ENCODE measurements at regions not wholly inside any gene's neighbourhood (a gene's known extent, or its start where the extent isn't known, plus 50 kb on each side); places are given as distances from the start of the nearest gene placed in this dataset.

DNA sequence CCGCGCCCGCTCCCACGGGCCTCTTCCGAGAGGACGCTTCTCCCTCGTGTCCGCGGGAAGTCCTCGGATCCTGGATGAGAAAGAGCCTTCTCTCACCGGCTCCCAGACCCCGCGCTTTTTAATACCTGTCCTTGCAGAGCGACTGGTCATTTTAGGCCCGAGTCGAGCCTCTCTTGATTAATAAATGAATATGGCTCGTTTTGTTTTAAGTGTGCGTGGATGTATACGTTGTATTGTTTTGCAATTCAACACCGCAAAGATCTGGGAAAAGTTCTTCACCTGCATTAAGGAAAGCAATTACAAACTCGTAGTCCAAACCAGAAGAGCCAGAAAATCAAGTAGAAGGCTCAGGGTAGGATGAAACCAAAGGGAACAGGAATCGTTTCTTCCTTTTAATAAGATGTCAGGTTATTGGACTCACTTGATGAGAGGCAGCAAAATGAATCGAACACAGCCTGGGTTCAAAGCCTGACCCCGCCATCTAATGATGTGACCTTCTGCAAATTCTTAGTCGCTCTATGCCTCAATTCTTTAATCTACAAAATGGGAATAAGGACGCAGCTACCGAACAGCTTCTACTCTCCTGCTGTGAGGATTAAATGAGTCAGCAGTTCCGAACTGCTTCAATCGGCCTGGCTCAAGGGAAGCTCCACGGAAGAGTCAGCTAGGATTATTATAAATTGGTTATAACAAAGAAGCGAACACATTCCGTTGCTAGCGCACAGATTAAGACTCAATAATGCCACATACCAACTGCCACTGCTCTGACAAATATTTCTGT is 277.8 kb upstream of the NEBL start:
- H3K27me3 Mint-ChIP-seq (ENCODE audit: low read depth): peaks cover 38% of the 10 kb centered on the region
- H3K36me3 Mint-ChIP-seq: peaks cover 5% of the 10 kb centered on the region
- peak overlapping the region; percentile 85 for H3K4me3 Mint-ChIP-seq
- no peak for DNase-seq (ENCODE audit: low spot score in 2 of 2, unreplicated experiment in 2 of 2)
- H3K27ac Mint-ChIP-seq: peak overlapping the region; percentile 92
- peaks cover 11% of the 10 kb centered on the region for H3K9me3 Mint-ChIP-seq
- TF ChIP-seq, protein P1, sequence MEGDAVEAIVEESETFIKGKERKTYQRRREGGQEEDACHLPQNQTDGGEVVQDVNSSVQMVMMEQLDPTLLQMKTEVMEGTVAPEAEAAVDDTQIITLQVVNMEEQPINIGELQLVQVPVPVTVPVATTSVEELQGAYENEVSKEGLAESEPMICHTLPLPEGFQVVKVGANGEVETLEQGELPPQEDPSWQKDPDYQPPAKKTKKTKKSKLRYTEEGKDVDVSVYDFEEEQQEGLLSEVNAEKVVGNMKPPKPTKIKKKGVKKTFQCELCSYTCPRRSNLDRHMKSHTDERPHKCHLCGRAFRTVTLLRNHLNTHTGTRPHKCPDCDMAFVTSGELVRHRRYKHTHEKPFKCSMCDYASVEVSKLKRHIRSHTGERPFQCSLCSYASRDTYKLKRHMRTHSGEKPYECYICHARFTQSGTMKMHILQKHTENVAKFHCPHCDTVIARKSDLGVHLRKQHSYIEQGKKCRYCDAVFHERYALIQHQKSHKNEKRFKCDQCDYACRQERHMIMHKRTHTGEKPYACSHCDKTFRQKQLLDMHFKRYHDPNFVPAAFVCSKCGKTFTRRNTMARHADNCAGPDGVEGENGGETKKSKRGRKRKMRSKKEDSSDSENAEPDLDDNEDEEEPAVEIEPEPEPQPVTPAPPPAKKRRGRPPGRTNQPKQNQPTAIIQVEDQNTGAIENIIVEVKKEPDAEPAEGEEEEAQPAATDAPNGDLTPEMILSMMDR (IDR thresholded peaks at IDR 0.05; ENCODE audit: unreplicated experiment): no peak
- peaks cover 20% of the 10 kb centered on the region for H3K4me1 Mint-ChIP-seq

DNA sequence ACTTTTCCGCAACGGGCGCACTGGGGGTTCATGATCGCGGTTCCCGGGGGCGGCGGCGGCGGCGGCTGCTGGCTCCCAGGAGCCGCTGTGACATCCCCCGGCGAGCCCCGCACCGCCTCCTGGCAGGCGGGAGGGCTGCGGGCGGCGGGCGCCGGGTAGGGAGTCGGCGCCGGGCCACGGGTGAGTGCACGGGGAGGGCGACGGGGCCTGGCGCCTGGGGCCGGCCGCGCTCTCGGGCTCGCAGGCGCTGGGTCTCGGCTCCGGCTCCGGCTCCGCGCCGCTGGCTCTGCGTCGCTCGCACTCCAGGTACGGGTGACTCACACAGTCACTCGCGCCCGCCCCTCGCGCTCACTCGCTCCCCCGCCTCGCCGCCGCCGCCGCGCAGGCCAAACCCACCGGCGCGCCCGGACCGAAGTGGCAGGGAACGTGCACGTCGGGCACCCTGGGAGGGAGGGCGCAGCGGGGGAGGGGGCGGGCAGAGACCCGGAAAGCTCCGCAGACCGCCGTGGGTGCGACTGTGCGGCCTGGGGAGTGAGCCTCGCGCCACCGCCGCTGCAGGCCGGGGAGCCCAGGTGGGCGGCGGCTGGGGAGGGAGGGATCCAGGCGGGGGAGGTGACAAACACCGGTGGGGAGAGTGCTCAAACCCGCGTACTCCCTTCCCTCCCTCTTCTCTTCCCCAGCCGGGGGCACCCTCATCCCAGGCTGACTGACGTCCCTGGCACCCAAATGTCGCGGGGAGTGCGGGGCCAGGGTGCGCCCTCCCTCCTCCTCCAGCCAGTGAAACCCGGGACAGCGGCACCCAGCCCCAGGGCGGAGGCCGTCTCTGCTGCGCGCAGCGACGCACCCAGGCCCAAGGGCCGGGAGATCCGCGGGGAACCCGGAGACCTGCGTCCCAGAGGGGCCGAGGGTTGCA is 276.9 kb upstream of the NEBL start:
- Mint-ChIP-seq H3K27ac (peak overlapping the region; percentile 92), H3K4me1 (peaks cover 20% of the 10 kb centered on the region), H3K4me3 (peak overlapping the region; percentile 85), H3K36me3 (no peaks in the 10 kb centered on the region), H3K9me3 (peaks cover 4% of the 10 kb centered on the region), H3K27me3 (ENCODE audit: low read depth) (peaks cover 38% of the 10 kb centered on the region)
- peak; percentile 43 to 75 for DNase-seq (ENCODE audit: low spot score in 2 of 2, unreplicated experiment in 2 of 2)
- TF ChIP-seq, protein P1 (IDR thresholded peaks at IDR 0.05; ENCODE audit: unreplicated experiment): no peak

DNA sequence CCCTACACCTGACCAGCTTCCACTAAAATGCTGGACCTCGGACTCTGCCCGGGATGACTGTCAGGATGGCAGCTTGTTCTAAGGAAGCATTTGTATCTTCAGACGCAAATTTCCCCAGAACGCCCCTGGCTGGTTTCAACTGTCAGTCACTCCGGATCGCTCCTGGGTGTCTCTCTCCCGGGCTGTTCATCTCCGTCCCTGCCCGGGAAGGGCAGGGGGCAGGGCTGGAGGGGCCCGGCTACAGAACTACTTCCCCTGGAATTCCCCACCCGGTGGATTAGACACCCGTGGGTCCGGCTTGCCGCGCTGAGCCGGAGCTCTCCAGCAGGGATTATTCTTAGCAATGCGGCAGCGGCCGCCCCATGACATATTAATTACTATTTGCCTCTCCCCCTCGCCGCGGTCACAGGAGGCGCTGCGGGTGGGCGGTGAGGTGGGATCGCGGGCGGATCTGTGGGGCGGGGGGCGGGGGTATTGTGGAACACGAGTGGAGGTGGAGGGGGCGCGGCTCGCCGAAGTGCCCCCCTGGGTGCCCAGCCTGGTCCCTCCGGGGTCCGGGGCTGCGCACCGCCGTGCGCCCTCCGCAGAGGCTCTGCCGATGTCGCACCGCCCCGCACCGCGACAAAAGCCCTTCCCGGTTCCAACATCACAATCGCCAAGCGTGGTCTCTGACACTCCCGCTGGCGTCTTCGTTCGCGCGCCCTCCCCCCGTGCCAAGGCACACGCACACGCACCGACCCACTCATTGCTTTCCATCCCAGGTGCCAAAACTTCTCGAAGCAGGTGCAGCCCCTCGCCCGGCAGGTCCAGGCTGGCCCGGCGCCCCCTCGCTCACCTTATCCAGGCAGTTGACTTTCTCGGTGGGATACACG is 276.1 kb upstream of the NEBL start:
- H3K9me3 Mint-ChIP-seq: no peaks in the 10 kb centered on the region
- peak overlapping the region; percentile 84 for H3K4me3 Mint-ChIP-seq
- TF ChIP-seq, protein P1 (IDR thresholded peaks at IDR 0.05; ENCODE audit: unreplicated experiment): no peak
- H3K4me1 Mint-ChIP-seq: peaks cover 20% of the 10 kb centered on the region
- peaks cover 38% of the 10 kb centered on the region for H3K27me3 Mint-ChIP-seq (ENCODE audit: low read depth)
- peak overlapping the region; percentile 50 for H3K27ac Mint-ChIP-seq
- no peaks in the 10 kb centered on the region for H3K36me3 Mint-ChIP-seq
- peak in 1 of 2 experiments; percentile 48 for DNase-seq (ENCODE audit: low spot score in 2 of 2, unreplicated experiment in 2 of 2)

DNA sequence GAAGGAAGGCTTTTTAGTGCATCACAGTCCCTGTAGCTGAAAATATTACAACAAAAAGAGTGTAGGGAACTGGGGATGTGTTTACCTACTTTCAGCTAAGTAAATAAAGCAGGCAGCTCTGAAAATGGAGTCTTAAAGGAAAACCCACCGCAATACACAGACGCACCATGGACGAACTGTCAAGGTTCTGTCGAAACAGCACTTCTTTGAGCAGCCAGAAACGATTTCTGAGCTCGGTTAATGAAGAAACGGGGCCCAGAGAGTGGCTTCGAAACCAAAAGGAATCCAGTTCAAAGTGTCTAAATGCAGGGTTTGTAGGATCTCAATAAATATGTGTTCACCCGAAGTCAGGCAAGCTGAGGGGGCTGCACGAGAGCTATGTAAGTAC is 275.4 kb upstream of the NEBL start:
- Mint-ChIP-seq H3K27ac (no peak overlapping the region), H3K9me3 (no peaks in the 10 kb centered on the region), H3K36me3 (no peaks in the 10 kb centered on the region), H3K27me3 (ENCODE audit: low read depth) (peaks cover 38% of the 10 kb centered on the region), H3K4me1 (peaks cover 20% of the 10 kb centered on the region), H3K4me3 (peak overlapping the region; percentile 84)
- TF ChIP-seq, protein P1 (IDR thresholded peaks at IDR 0.05; ENCODE audit: unreplicated experiment): no peak
- DNase-seq (ENCODE audit: low spot score in 2 of 2, unreplicated experiment in 2 of 2): no peak

DNA sequence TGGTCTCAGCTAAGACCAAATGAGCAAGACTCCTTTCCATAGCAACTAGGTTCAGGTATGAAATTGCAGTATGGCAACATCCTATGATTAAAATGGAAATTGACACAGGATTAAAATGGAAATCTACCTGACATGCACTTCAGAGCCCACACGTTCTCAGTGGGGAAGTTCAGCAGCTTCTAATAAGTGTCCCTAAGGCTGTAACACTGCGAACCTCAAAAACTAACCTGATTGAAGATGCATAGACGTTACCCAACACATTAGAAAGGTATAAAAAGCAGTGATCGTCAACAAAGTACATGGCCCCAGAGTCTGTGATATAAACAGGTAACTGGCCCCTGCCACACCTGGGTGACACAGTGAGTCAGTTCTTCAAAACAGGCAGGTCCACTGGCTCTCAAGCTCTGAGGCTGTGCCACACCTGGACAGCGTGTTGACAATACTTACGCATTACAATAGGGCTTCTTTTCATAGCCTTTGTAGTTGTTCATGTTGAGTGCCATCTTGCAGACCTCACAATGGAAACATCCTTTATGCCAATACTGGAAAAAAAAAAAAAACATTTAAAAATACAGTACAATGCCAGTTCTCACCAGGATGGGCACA is 274.9 kb upstream of the NEBL start:
- no peaks in the 10 kb centered on the region for H3K36me3 Mint-ChIP-seq
- peaks cover 37% of the 10 kb centered on the region for H3K27me3 Mint-ChIP-seq (ENCODE audit: low read depth)
- peaks cover 20% of the 10 kb centered on the region for H3K4me1 Mint-ChIP-seq
- H3K4me3 Mint-ChIP-seq: peak overlapping the region; percentile 84
- TF ChIP-seq, protein P1 (IDR thresholded peaks at IDR 0.05; ENCODE audit: unreplicated experiment): no peak
- H3K27ac Mint-ChIP-seq: no peak overlapping the region
- no peaks in the 10 kb centered on the region for H3K9me3 Mint-ChIP-seq
- DNase-seq (ENCODE audit: low spot score in 2 of 2, unreplicated experiment in 2 of 2): no peak
